ENCODE measurements at regions not wholly inside any gene's neighbourhood (a gene's known extent, or its start where the extent isn't known, plus 50 kb on each side); places are given as distances from the start of the nearest gene placed in this dataset.

- no peak overlapping the region for H3K4me3 ChIP-seq (ENCODE audit: low read depth, low read length)
- TF ChIP-seq CTCF (IDR thresholded peaks at IDR 0.05; ENCODE audit: low read depth, low read length): no peak
- CTCF ChIA-PET: no interaction called here
- H3K27me3 ChIP-seq (ENCODE audit: control insufficient read depth, insufficient read depth, low read length): no peaks in the 10 kb centered on the region
- H3K27ac ChIP-seq (ENCODE audit: low read depth, low read length): no peak overlapping the region
- peaks cover 5% of the 10 kb centered on the region for H3K9me3 ChIP-seq (ENCODE audit: control insufficient read depth, insufficient read depth, low read length)
- DNase-seq (ENCODE audit: low read depth, low spot score): no peak
- POLR2A ChIA-PET: no interaction called here
Observed at GRCh38 chr2:172658945-172659344, 76.7 kb upstream of the RAPGEF4 start.

- H3K4me3 ChIP-seq (ENCODE audit: low read depth, low read length): no peak overlapping the region
- CTCF ChIA-PET: interaction anchor here (0.5 to 2.6 kb wide), 6 partner anchors 12 to 144 kb away, joined by 3 to 15 read pairs (median 4); no protein-coding TSS in a partner anchor
- 0 out of 2 replicates have a peak, but pooled peaks have one; percentile 20 for TF ChIP-seq CTCF (IDR thresholded peaks at IDR 0.05; ENCODE audit: low read depth, low read length)
- peaks cover 5% of the 10 kb centered on the region for H3K9me3 ChIP-seq (ENCODE audit: control insufficient read depth, insufficient read depth, low read length)
- H3K27ac ChIP-seq (ENCODE audit: low read depth, low read length): no peak overlapping the region
- POLR2A ChIA-PET: no interaction called here
- H3K27me3 ChIP-seq (ENCODE audit: control insufficient read depth, insufficient read depth, low read length): no peaks in the 10 kb centered on the region
- no peak for DNase-seq (ENCODE audit: low read depth, low spot score)
Observed at GRCh38 chr2:172662099-172662498, 73.5 kb upstream of the RAPGEF4 start.

- Histone ChIP-seq H3K4me3 (ENCODE audit: low read depth, low read length) (no peak overlapping the region), H3K9me3 (ENCODE audit: control insufficient read depth, insufficient read depth, low read length) (no peaks in the 10 kb centered on the region), H3K27ac (ENCODE audit: low read depth, low read length) (no peak overlapping the region), H3K27me3 (ENCODE audit: control insufficient read depth, insufficient read depth, low read length) (no peaks in the 10 kb centered on the region)
- CTCF ChIA-PET: no interaction called here
- DNase-seq (ENCODE audit: low read depth, low spot score): no peak
- POLR2A ChIA-PET: no interaction called here
- TF ChIP-seq CTCF (IDR thresholded peaks at IDR 0.05; ENCODE audit: low read depth, low read length): no peak
Observed at GRCh38 chr2:172664766-172665165, 70.9 kb upstream of the RAPGEF4 start.

GRCh38 chr2:172667581-172668325 lies 67.9 kb upstream of the RAPGEF4 start:
- no peak for DNase-seq (ENCODE audit: low read depth, low spot score)
- ChIA-PET POLR2A (no interaction called here), CTCF (interaction anchor here (0.9 to 1.5 kb wide), 3 partner anchors 30 to 73 kb away, joined by 3 to 6 read pairs (median 3); no protein-coding TSS in a partner anchor)
- TF ChIP-seq CTCF (IDR thresholded peaks at IDR 0.05; ENCODE audit: low read depth, low read length): no peak
- H3K27ac ChIP-seq (ENCODE audit: low read depth, low read length): no peak overlapping the region
- H3K27me3 ChIP-seq (ENCODE audit: control insufficient read depth, insufficient read depth, low read length): no peaks in the 10 kb centered on the region
- no peaks in the 10 kb centered on the region for H3K9me3 ChIP-seq (ENCODE audit: control insufficient read depth, insufficient read depth, low read length)
- H3K4me3 ChIP-seq (ENCODE audit: low read depth, low read length): no peak overlapping the region

GRCh38 chr2:172671501-172671900 lies 64.1 kb upstream of the RAPGEF4 start:
- Histone ChIP-seq H3K4me3 (ENCODE audit: low read depth, low read length) (no peak overlapping the region), H3K27me3 (ENCODE audit: control insufficient read depth, insufficient read depth, low read length) (no peaks in the 10 kb centered on the region), H3K27ac (ENCODE audit: low read depth, low read length) (no peak overlapping the region), H3K9me3 (ENCODE audit: control insufficient read depth, insufficient read depth, low read length) (peaks cover 12% of the 10 kb centered on the region)
- no peak for DNase-seq (ENCODE audit: low read depth, low spot score)
- no peak for TF ChIP-seq CTCF (IDR thresholded peaks at IDR 0.05; ENCODE audit: low read depth, low read length)
- ChIA-PET POLR2A (no interaction called here), CTCF (interaction anchor here (0.7 to 1.1 kb wide), 2 partner anchors 21 to 77 kb away, joined by 3 to 4 read pairs; no protein-coding TSS in a partner anchor)
